Breast epithelium (tissue), 3 donors: ENCODE measurements at regions not wholly inside any gene's neighbourhood (a gene's known extent, or its start where the extent isn't known, plus 50 kb on each side); places are given as distances from the start of the nearest gene placed in this dataset.

Experiments used
- CTCF ChIP-seq, 3 donors: fragments of 450-650 bp; IDR thresholded peaks; one replicate each; pipeline ENCODE4 v1.5.1; 2016 to 2017; ENCODE audit warnings: antibody characterized with exemption in 3 of 3, mild to moderate bottlenecking in 3 of 3, moderate library complexity in 3 of 3
- POLR2A ChIP-seq: fragments of 450-650 bp; IDR thresholded peaks from one replicate; pipeline ENCODE4 v1.6.1; 2016; ENCODE audit warnings: antibody characterized with exemption, mild to moderate bottlenecking, moderate library complexity
- POLR2AphosphoS5 ChIP-seq, 3 donors: sonication (generic); formaldehyde crosslinking; IDR thresholded peaks; one replicate each; pipeline ENCODE4 v1.6.1; 2017; ENCODE audit warnings: antibody characterized with exemption in 3 of 3

- no peak for TF ChIP-seq POLR2A
- TF ChIP-seq CTCF (IDR thresholded peaks at IDR 0.05), result no peak
- no peak for TF ChIP-seq POLR2AphosphoS5 (IDR thresholded peaks at IDR 0.05)
Measured at GRCh38 chr7:149701495-149702240, 71.7 kb downstream of the ZNF467 start.
